GM21515 (cell line): ENCODE measurements at regions not wholly inside any gene's neighbourhood (a gene's known extent, or its start where the extent isn't known, plus 50 kb on each side); places are given as distances from the start of the nearest gene placed in this dataset.

Experiments used
- ATAC-seq: cut with Tn5 transposase; IDR thresholded peaks from one replicate; pipeline ENCODE4 v1.9.1; 2021; ENCODE audit not compliant: unreplicated experiment

- no peak for ATAC-seq
These were observed 173.6 kb downstream of the ARHGAP12 start for GRCh38 chr10:31754803-31755624.

DNA sequence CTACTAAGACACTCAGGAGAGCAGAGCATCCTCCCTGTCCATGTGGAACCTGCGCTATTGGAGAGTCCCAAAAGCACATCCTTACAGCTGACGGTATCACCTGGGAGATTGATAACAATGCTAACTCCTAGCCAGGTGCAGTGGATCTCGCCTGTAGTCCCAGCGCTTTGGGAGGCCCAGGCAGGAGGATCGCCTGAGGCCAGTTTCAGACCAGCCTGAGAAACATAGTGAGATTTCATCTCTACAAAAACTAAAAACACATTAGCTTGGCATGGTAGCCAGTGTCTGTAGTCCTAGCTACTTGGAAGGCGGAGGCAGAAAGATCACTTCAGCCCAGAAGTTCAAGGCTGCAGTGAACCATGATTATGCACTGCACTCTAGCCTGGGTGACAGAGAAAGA, 174.9 kb downstream of the ARHGAP12 start:
- ATAC-seq = no peak

DNA sequence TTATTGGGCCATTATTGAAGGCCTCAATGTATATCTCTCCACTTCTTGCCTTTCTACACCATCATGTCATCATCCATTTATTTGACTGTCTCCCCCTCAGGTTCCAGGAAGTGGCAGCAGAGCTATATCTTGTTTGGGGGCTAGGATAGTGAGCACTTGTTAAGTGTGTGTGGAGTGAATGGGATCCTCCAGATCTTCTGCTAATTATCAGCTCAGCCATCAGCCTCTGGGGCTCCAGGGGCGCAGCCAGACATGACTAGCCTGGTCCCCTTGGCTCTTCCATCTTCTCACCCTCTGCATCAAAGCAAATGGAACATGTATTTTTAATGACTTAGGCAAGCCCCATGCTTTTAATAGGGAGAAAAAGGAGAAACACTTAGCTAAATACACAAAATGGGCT, 176.5 kb downstream of the ARHGAP12 start:
- ATAC-seq = no peak

- ATAC-seq = no peak
These were observed 176.9 kb downstream of the ARHGAP12 start for GRCh38 chr10:31751738-31752080.

DNA sequence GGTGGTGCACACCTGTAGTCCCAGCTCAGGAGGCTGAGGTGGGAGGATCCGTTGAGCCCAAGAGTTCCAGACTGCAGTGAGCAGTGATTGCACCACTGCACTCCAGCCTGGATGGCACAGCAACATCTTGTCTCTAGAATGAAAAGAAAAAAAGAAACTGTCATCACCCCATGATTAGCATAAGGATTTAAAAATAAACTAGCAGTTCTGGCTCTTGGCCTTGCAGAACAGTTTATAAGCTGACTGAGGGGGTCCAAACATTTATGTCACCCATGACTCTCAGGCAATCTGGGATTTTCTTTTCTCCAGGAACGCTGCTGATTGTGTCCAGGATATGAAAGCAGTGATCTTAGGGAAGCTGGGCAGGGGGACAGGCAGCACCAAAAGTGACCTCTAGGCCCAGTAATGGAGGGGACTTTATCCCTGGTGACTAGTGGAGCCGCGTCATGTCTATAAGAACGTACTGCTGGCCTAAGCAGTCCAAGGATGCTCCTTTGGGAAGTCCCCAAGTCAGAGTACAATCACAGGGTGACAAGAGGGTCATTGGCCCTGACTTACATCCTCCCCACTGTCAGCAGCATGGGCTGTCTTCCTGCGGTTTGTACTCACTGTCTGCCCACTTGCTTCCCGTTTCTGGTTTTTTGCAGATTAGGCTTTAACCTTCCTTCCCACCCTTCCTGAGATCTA, 177.4 kb downstream of the ARHGAP12 start:
- no peak for ATAC-seq

DNA sequence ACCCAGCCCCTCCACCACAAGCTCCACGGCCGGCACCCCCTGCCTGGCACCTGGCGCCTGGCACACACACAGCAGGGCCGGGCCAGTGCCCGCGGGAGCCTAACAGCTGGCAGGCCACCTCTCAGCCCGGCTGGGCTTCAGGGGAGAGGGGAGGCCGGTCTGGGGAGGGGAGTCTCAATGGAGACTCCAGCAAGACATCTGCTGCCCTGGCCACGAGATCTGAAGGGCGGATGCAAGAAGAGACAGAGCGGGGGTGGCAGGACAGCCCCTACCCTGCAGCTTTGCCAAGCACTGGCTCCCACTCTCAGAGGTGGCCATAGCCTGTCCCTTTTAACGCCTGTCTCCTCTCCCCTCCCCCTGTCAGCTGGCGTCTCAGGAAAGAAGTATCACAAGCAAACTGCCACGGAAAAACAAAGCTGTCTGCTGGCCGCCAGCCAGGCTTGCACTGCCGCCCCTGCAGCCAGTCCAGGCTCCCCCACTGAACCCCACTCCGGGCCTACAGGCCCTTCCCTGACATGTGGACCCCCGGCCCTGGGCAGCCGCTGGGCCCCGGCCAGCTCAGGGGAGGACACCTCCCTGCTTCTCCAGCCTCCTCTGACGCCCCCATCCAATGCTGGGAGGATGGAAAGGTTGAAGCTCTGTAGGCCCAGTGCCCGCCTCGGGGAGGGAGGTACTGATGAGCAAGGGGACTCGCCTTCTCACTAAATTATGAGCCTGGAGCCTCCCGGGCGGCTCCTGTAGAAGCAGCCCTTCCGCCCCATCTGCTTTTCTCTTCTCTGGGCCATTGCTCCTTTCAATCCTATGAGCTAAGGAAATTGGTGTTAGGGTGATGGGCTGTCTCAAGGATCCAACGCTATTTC, 178.4 kb downstream of the ARHGAP12 start:
- ATAC-seq = no peak

- no peak for ATAC-seq
These were observed 179.3 kb downstream of the ARHGAP12 start for GRCh38 chr10:31749301-31749700.

GRCh38 chr10:31745612-31746376, 182.8 kb downstream of the ARHGAP12 start:
- ATAC-seq = no peak

DNA sequence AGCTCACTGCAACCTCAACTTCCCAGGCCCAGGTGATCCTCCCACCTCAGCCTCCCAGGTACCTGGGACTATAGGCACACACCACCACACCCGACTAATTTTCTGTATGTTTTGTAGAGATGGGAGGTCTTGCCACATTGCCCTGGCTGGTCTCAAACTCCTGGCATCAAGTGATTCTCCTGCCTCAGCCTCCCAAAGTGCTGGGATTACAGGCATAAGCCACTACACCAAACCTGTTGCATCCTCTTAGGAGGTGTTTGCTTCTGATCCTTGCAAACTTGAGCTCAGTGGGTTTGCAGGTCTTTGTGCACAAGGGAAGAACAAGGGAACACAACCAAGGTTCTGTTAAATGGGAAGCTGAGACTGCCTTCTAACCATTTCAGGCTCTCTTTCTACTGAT, 184.6 kb downstream of the ARHGAP12 start:
- ATAC-seq = no peak

DNA sequence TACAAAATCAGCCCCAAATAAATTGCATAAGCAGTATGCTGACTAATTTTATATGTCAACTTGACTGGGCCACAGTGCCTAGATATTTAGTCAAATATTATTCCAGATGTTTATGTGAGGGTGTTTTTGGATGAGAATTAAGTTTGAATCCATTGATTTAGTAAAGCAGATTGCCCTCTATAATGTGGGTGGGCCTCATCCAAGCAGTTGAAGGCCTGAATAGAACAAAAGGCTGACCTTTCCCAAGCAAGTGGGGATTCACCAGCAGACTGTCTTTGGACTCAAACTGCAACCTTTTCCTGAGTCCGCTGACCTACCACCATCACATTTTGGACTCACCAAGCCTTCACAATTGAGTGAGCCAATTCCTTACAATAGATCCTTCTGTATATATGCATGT, 186.4 kb downstream of the ARHGAP12 start:
- ATAC-seq = no peak

- ATAC-seq = no peak
These were observed 187.2 kb downstream of the ARHGAP12 start for GRCh38 chr10:31741473-31741872.

- ATAC-seq = no peak
These were observed 188.9 kb downstream of the ARHGAP12 start for GRCh38 chr10:31739711-31740110.

DNA sequence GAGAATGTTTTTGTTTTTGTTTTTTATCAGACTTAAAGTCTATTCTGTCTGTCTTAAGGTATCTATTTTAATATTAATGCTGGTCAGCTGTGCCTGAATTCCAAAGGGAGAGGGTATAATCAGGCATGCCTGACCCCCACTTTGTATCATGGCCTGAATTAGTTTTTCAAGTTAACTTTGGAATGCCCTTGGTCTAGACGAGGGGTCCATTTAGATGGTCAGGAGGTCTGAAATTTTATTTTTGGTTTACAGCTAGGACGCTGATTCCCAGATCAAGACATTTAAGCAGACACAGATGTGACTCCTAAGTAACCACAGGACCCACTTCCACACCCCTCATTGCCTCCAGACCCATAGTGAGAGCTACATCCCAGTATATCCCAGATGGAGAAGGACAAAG, 189.5 kb downstream of the ARHGAP12 start:
- no peak for ATAC-seq

DNA sequence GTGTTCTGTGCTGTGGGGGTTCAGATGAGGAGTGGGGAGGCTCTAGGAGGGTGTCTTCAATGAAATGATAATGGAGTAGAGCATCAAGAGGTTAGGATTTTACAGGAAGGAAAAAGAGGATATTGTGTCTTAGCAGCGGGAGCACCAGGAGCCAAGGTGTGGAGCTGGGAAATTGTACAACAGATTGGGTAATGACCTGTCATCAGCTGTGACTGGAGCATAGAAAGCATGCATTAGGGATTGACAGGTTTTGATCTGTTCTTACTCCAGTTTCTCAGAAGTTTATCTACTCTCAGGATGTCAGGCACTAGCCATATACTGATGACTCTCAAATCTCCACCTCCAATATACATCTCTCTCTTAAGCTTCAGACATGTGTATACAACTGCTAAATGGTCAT, 196.9 kb downstream of the ARHGAP12 start:
- no peak for ATAC-seq

DNA sequence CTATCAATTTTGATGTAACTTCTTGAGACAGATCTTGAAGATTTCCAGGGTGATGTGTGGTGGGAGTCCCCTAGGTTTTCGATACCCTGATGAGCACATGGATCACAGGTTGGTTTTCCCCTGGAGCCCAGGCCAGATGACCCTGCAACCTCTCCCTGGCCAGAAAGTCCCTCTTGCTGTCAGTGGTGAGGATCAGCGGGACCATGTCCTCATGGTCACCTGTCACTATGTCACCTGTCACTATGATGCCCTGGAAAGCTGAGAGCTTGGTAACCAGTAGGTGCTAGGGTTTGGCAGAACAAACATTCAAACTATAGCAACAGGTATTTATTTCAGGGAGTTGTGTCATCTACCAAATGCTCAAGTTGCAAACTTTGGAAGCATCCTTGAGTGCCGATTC, 197.9 kb downstream of the ARHGAP12 start:
- ATAC-seq = no peak

DNA sequence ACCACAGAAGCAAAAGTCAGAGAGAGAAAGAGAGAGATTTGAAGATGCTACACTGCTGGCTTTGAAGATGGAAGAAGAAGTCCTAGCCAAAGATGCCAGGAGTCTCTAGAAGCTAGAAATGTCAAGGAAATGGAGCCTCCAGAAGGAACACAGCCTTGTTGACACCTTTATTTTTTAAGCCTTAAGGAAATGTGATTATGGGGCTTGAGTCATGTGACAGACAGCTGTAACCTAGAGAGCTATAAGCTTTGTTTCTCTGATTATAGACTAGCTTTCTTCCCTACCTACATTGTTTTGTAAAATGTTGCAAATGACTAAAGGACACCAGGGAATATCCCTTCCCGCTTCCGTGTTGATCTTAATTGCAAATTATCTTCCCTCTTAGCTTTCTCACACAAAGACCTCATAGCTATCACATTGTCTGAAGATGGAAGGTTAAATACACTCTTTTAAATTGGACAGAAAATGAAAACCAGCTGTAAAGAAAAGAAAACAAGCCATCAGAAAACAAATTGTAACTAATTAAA, 199.9 kb downstream of the ARHGAP12 start:
- ATAC-seq = no peak

- ATAC-seq = no peak
These were observed 203.2 kb downstream of the ARHGAP12 start for GRCh38 chr10:31725436-31725835.

- ATAC-seq = no peak
These were observed 204.3 kb downstream of the ARHGAP12 start for GRCh38 chr10:31724296-31724695.

GRCh38 chr10:31723106-31723750, 205.4 kb downstream of the ARHGAP12 start:
- ATAC-seq = no peak

DNA sequence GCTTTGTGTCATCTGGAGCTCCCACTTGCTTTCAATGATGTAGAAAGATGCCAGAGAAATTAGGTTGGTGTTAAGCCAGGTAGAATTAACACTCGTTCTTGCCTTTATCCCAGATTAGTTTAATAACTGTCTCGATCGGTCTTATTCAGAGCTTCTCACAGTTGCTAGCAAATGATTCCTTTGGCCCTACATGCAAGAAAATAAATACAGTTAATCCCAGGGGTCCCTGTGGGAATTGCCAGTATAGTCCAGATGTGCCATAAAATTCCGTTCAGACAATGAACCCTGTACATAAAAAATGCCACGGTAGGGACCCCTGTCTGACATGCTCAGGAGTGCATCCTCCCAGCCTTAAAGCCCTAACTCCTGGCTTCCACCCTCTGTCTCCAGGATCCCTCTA, 207.5 kb downstream of the ARHGAP12 start:
- ATAC-seq = no peak
